ENCODE measurements at regions not wholly inside any gene's neighbourhood (a gene's known extent, or its start where the extent isn't known, plus 50 kb on each side); places are given as distances from the start of the nearest gene placed in this dataset.

GRCh38 chr2:67633212-67633856 is 236.2 kb downstream of the ETAA1 start:
- Histone ChIP-seq H3K4me3 (ENCODE audit: control insufficient read depth in 2 of 3, extremely low read depth in 1 of 3, insufficient read depth in 2 of 3, low read depth in 1 of 3, low read length in 3 of 3) (no peak overlapping the region), H3K27ac (ENCODE audit: control insufficient read depth, insufficient read depth, low read length) (no peak overlapping the region), H3K4me1 (ENCODE audit: control insufficient read depth, extremely low read depth, insufficient read depth, low read length) (no peaks in the 10 kb centered on the region), H4K20me1 (ENCODE audit: control insufficient read depth, extremely low read depth, insufficient read depth, low read length) (no peaks in the 10 kb centered on the region), H3K9me3 (ENCODE audit: control insufficient read depth, low read depth, low read length) (no peaks in the 10 kb centered on the region), H2AFZ (ENCODE audit: control insufficient read depth, low read length) (no peak overlapping the region), H3K9me1 (ENCODE audit: control insufficient read depth, extremely low read depth, insufficient read depth, low read length) (no peaks in the 10 kb centered on the region), H3K36me3 (ENCODE audit: control insufficient read depth in 2 of 2, extremely low read depth in 1 of 2, insufficient read depth in 2 of 2, low read length in 2 of 2) (no peaks in the 10 kb centered on the region), H3K4me2 (ENCODE audit: control insufficient read depth, extremely low read depth, insufficient read depth, low read depth, low read length) (no peak overlapping the region), H3K79me2 (ENCODE audit: control insufficient read depth, insufficient read depth, low read length) (no peaks in the 10 kb centered on the region), H3K27me3 (ENCODE audit: control insufficient read depth, extremely low read depth, insufficient read depth, low read length) (no peaks in the 10 kb centered on the region), H3K9ac (ENCODE audit: control insufficient read depth, extremely low read depth, insufficient read depth, low read length) (no peak overlapping the region)
- dilution Hi-C loops (cut with MboI; ENCODE audit: extremely low pct_ligation_motif_present, low sequenced_read_pairs), result no loop called here
- no peak for DNase-seq (ENCODE audit: low read depth, low spot score)
- no peak for TF ChIP-seq EZH2 (IDR thresholded peaks at IDR 0.05; ENCODE audit: low read length)
- no peak for TF ChIP-seq CTCF (optimal IDR thresholded peaks at IDR 0.05 in 1 of 3, IDR thresholded peaks at IDR 0.05 in 1 of 3, conservative IDR thresholded peaks at IDR 0.05 in 1 of 3; ENCODE audit: extremely low read depth in 1 of 3, insufficient read depth in 2 of 3, low read length in 3 of 3)
- no peak for FAIRE-seq

- H4K20me1 ChIP-seq (ENCODE audit: control insufficient read depth, extremely low read depth, insufficient read depth, low read length), result no peaks in the 10 kb centered on the region
- H2AFZ ChIP-seq (ENCODE audit: control insufficient read depth, low read length), result no peak overlapping the region
- H3K9ac ChIP-seq (ENCODE audit: control insufficient read depth, extremely low read depth, insufficient read depth, low read length), result no peak overlapping the region
- no peak overlapping the region for H3K4me2 ChIP-seq (ENCODE audit: control insufficient read depth, extremely low read depth, insufficient read depth, low read depth, low read length)
- H3K9me3 ChIP-seq (ENCODE audit: control insufficient read depth, low read depth, low read length), result no peaks in the 10 kb centered on the region
- FAIRE-seq (no peak), DNase-seq (ENCODE audit: low read depth, low spot score) (no peak)
- dilution Hi-C loops (cut with MboI; ENCODE audit: extremely low pct_ligation_motif_present, low sequenced_read_pairs), result no loop called here
- H3K9me1 ChIP-seq (ENCODE audit: control insufficient read depth, extremely low read depth, insufficient read depth, low read length), result no peaks in the 10 kb centered on the region
- no peaks in the 10 kb centered on the region for H3K79me2 ChIP-seq (ENCODE audit: control insufficient read depth, insufficient read depth, low read length)
- TF ChIP-seq CTCF (optimal IDR thresholded peaks at IDR 0.05 in 1 of 3, IDR thresholded peaks at IDR 0.05 in 1 of 3, conservative IDR thresholded peaks at IDR 0.05 in 1 of 3; ENCODE audit: extremely low read depth in 1 of 3, insufficient read depth in 2 of 3, low read length in 3 of 3), result no peak
- TF ChIP-seq EZH2 (IDR thresholded peaks at IDR 0.05; ENCODE audit: low read length), result no peak
- H3K27me3 ChIP-seq (ENCODE audit: control insufficient read depth, extremely low read depth, insufficient read depth, low read length), result peaks cover 6% of the 10 kb centered on the region
- H3K27ac ChIP-seq (ENCODE audit: control insufficient read depth, insufficient read depth, low read length), result no peak overlapping the region
- no peaks in the 10 kb centered on the region for H3K36me3 ChIP-seq (ENCODE audit: control insufficient read depth in 2 of 2, extremely low read depth in 1 of 2, insufficient read depth in 2 of 2, low read length in 2 of 2)
- no peaks in the 10 kb centered on the region for H3K4me1 ChIP-seq (ENCODE audit: control insufficient read depth, extremely low read depth, insufficient read depth, low read length)
- no peak overlapping the region for H3K4me3 ChIP-seq (ENCODE audit: control insufficient read depth in 2 of 3, extremely low read depth in 1 of 3, insufficient read depth in 2 of 3, low read depth in 1 of 3, low read length in 3 of 3)
These were observed 241.0 kb downstream of the ETAA1 start for GRCh38 chr2:67638146-67638545.
